ENCODE measurements at regions not wholly inside any gene's neighbourhood (a gene's known extent, or its start where the extent isn't known, plus 50 kb on each side); places are given as distances from the start of the nearest gene placed in this dataset.

GRCh38 chr2:194925742-194926141 lies 731.3 kb upstream of the SLC39A10 start (continued):
- no peak for TF ChIP-seq BCLAF1 (IDR thresholded peaks at IDR 0.05)
- TF ChIP-seq TCF7 (IDR thresholded peaks at IDR 0.05; ENCODE audit: borderline replicate concordance), result no peak

- ChIA-PET SMC1A (ENCODE audit: uncharacterized antibody, unreplicated experiment) (no interaction called here), RAD21 (ENCODE audit: unreplicated experiment) (no interaction called here), POLR2A (no interaction called here), CTCF (no interaction called here)
- TF ChIP-seq IRF4 (IDR thresholded peaks at IDR 0.05; ENCODE audit: low read depth, low read length), result no peak
- no peak for TF ChIP-seq PKNOX1 (IDR thresholded peaks at IDR 0.05)
- TF ChIP-seq NKRF (conservative IDR thresholded peaks at IDR 0.05), result no peak
- TF ChIP-seq USF2 (IDR thresholded peaks at IDR 0.05; ENCODE audit: borderline replicate concordance, low read depth, low read length), result no peak
- TF ChIP-seq ZNF207 (IDR thresholded peaks at IDR 0.05; ENCODE audit: borderline replicate concordance), result no peak
- no peak for TF ChIP-seq TAF1 (IDR thresholded peaks at IDR 0.05; ENCODE audit: borderline replicate concordance, low read depth, low read length)
- TF ChIP-seq HSF1 (IDR thresholded peaks at IDR 0.05; ENCODE audit: low read depth, low read length), result no peak
- TF ChIP-seq MAX (IDR thresholded peaks at IDR 0.05; ENCODE audit: low read depth, low read length), result no peak
- TF ChIP-seq EED (IDR thresholded peaks at IDR 0.05; ENCODE audit: low read depth), result no peak
- TF ChIP-seq TCF3 (IDR thresholded peaks at IDR 0.05; ENCODE audit: borderline replicate concordance, insufficient read depth, low read depth, low read length), result no peak
- no peaks in the 10 kb centered on the region for H3K4me1 ChIP-seq (ENCODE audit: control insufficient read depth, insufficient read depth, low read length)
- no peak overlapping the region for H3K9ac ChIP-seq (ENCODE audit: control insufficient read depth, insufficient read depth, low read length)
- FAIRE-seq (no peak), ATAC-seq (no peak), DNase-seq (ENCODE audit: low read depth, low spot score) (no peak)
- no peaks in the 10 kb centered on the region for H3K9me3 ChIP-seq (replicated peaks; ENCODE audit: control insufficient read depth, insufficient read depth, low read length)
- no peaks in the 10 kb centered on the region for H4K20me1 ChIP-seq (ENCODE audit: control insufficient read depth, insufficient read depth)
- no peaks in the 10 kb centered on the region for H3K79me2 ChIP-seq (ENCODE audit: control insufficient read depth, insufficient read depth, low read length)
- no TSS peak for BruUV-seq (replicated peaks)
- H3K36me3 ChIP-seq (ENCODE audit: control insufficient read depth in 2 of 2, insufficient read depth in 2 of 2, low read length in 1 of 2), result no peaks in the 10 kb centered on the region
- no peaks in the 10 kb centered on the region for H3K27me3 ChIP-seq (replicated peaks in 1 of 2; ENCODE audit: control insufficient read depth in 2 of 2, insufficient read depth in 2 of 2, low read length in 1 of 2)
- no peak overlapping the region for H3K27ac ChIP-seq (ENCODE audit: control insufficient read depth, insufficient read depth)
- no peak overlapping the region for H2AFZ ChIP-seq (ENCODE audit: control insufficient read depth, low read depth, low read length)
- H3K4me3 ChIP-seq, result no peak overlapping the region
- H3K4me2 ChIP-seq (ENCODE audit: control insufficient read depth, insufficient read depth), result no peak overlapping the region
- in situ Hi-C loops (cut with MboI), result no loop called here
- intact Hi-C loops (cut with micrococcal nuclease; ENCODE audit: unreplicated experiment), result no loop called here
Observed at GRCh38 chr2:194917519-194917918, 739.5 kb upstream of the SLC39A10 start.

All from GM12878 (cell line).